Neuronal stem cell (in vitro differentiated cells): ENCODE measurements at regions not wholly inside any gene's neighbourhood (a gene's known extent, or its start where the extent isn't known, plus 50 kb on each side); places are given as distances from the start of the nearest gene placed in this dataset.
A peak's percentile ranks its signal among the peaks of the same experiment; 100 is the strongest.

Experiments
- DNase-seq: peaks from one replicate; pipeline ENCODE4 v3.0.0-alpha.2; 2013; ENCODE audit warnings: low spot score
- H2AFZ ChIP-seq: one replicate; pipeline ENCODE4 v1.6.1; 2013; ENCODE audit warnings: mild to moderate bottlenecking, low read length, inconsistent platforms
- H2AK5ac ChIP-seq: 2 replicates; pipeline ENCODE4 v1.6.1; 2013; ENCODE audit warnings: low read depth, mild to moderate bottlenecking, inconsistent platforms, low read length, moderate library complexity, mixed read lengths
- H2BK120ac ChIP-seq: 2 replicates; pipeline ENCODE4 v1.6.1; 2013; ENCODE audit warnings: low read depth, mild to moderate bottlenecking, inconsistent platforms, low read length, moderate library complexity, mixed read lengths
- H2BK12ac ChIP-seq: one replicate; pipeline ENCODE4 v1.6.1; 2013; ENCODE audit warnings: low read length, inconsistent platforms
- H2BK15ac ChIP-seq: 2 replicates; pipeline ENCODE4 v1.6.1; 2013; ENCODE audit warnings: mild to moderate bottlenecking, low read length, inconsistent platforms, mixed read lengths
- H2BK5ac ChIP-seq: one replicate; pipeline ENCODE4 v1.6.1; 2013; ENCODE audit warnings: inconsistent platforms, mild to moderate bottlenecking, low read length, moderate library complexity
- H3K14ac ChIP-seq: one replicate; pipeline ENCODE4 v1.6.1; 2013; ENCODE audit warnings: low read length, inconsistent platforms
- H3K18ac ChIP-seq: 2 replicates; pipeline ENCODE4 v1.6.1; 2013; ENCODE audit warnings: low read length, inconsistent platforms
- H3K23ac ChIP-seq: 2 replicates; pipeline ENCODE4 v1.6.1; 2013; ENCODE audit warnings: low read depth, mild to moderate bottlenecking, mixed read lengths, low read length, inconsistent platforms; ENCODE audit not compliant: poor library complexity
- H3K27ac ChIP-seq: replicated peaks from 3 replicates; pipeline ENCODE4 v1.5.1; 2013; ENCODE audit warnings: low read length, inconsistent platforms
- H3K27me3 ChIP-seq, 3 experiments: 2 replicates each; pipeline ENCODE4 v1.6.1; 2013; ENCODE audit warnings: low read length in 3 of 3, mild to moderate bottlenecking in 2 of 3, inconsistent platforms in 1 of 3, low read depth in 1 of 3, mixed read lengths in 1 of 3, moderate library complexity in 1 of 3; ENCODE audit not compliant: control insufficient read depth in 3 of 3, insufficient read depth in 3 of 3
- H3K36me3 ChIP-seq, 2 donors: replicated peaks in 1 of 2; 2 replicates each; pipeline ENCODE4 v1.6.1; 2013; ENCODE audit warnings: low read length in 2 of 2; ENCODE audit not compliant: control insufficient read depth in 2 of 2, insufficient read depth in 2 of 2
- H3K4ac ChIP-seq: 2 replicates; pipeline ENCODE4 v1.6.1; 2013; ENCODE audit warnings: inconsistent platforms, mild to moderate bottlenecking, low read length, moderate library complexity
- H3K4me1 ChIP-seq, 2 donors: 1 replicate in 1 of 2; 2 replicates in 1 of 2; pipeline ENCODE4 v1.6.1; 2013; ENCODE audit warnings: low read length in 2 of 2, low read depth in 1 of 2; ENCODE audit not compliant: control insufficient read depth in 2 of 2, insufficient read depth in 1 of 2
- H3K4me2 ChIP-seq: one replicate; pipeline ENCODE4 v1.6.1; 2013; ENCODE audit warnings: mild to moderate bottlenecking, low read length, inconsistent platforms; ENCODE audit not compliant: insufficient read depth, poor library complexity, severe bottlenecking
- H3K4me3 ChIP-seq, 2 donors: 2 replicates each; pipeline ENCODE4 v1.5.1; 2013; ENCODE audit warnings: low read length in 2 of 2, mild to moderate bottlenecking in 2 of 2, inconsistent platforms in 1 of 2, moderate library complexity in 1 of 2
- H3K79me1 ChIP-seq: one replicate; pipeline ENCODE4 v1.6.1; 2013; ENCODE audit warnings: low read depth, mild to moderate bottlenecking, inconsistent platforms, low read length, moderate library complexity
- H3K9ac ChIP-seq: one replicate; pipeline ENCODE4 v1.6.1; 2013; ENCODE audit warnings: mild to moderate bottlenecking, low read depth, low read length, inconsistent platforms; ENCODE audit not compliant: poor library complexity
- H3K9me3 ChIP-seq, 2 donors: replicated peaks in 1 of 2; 2 replicates each; pipeline versions ENCODE3 to v1.6.1; 2013; ENCODE audit warnings: low read length in 2 of 2, mild to moderate bottlenecking in 2 of 2, inconsistent platforms in 1 of 2, low read depth in 1 of 2, mixed read lengths in 1 of 2, moderate library complexity in 1 of 2; ENCODE audit not compliant: control insufficient read depth in 2 of 2, insufficient read depth in 1 of 2
- H4K8ac ChIP-seq: one replicate; pipeline ENCODE4 v1.6.1; 2013; ENCODE audit warnings: low read depth, mild to moderate bottlenecking, inconsistent platforms, low read length, moderate library complexity
- H4K91ac ChIP-seq: one replicate; pipeline ENCODE4 v1.6.1; 2013; ENCODE audit warnings: low read length, low read depth, mild to moderate bottlenecking, inconsistent platforms; ENCODE audit not compliant: poor library complexity
- WGBS, 2 donors: extraction: QIAGEN DNeasy Blood & Tissue Kit; methylation state at CpG; one replicate each; pipeline ENCODE4 v1.1.7; 2013; ENCODE audit warnings: missing lambda C conversion rate in 2 of 2, mixed read lengths in 1 of 2; ENCODE audit not compliant: insufficient read length in 2 of 2, insufficient replicate concordance in 1 of 2; ENCODE audit errors: extremely low coverage in 2 of 2; 5-methylcytosine and 5-hydroxymethylcytosine counted together

DNA sequence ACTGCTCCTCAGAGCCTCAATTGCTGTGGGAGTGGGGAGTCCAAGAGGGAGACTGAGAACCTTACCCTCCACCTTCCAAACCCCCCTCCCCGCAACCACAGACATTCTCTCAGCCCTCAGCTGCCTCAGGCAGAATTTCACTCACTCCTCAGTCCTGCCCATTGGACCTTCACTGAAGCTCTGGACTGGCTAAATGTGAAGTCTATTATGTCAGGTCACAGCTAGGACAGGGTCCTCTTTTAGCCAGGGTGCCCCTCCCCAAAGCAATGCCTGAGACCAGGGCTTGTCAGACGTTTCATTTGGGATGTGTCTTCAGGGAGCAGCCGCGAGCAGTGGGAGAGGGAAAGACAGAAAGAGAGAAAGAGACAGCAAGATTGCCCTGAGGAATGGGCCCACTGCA is 199.3 kb upstream of the CCDC68 start:
- H2AK5ac ChIP-seq = no peak overlapping the region
- no peak overlapping the region for H3K14ac ChIP-seq
- no peaks in the 10 kb centered on the region for H3K9me3 ChIP-seq

DNA sequence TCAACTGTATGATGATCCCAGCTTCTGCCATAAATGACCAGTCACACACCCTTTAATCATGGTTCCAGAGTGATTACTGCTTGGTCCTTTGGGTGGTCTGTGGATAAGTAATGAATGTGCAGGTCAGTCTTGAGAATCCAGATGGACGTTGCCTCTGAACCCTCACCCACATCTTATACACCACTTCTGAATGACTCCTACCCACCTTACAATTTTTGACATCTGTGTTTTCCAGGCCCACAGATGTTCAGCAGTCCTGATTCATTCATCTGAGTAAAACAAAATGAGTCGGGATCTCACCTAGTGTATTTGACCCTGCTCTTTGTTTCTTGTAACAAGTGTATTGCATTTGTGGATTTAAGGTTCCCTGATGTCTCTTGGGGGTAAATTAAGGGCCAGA is 194.1 kb upstream of the CCDC68 start:
- Histone ChIP-seq H3K14ac (no peak overlapping the region), H2BK5ac (no peak overlapping the region)

More for the DNA sequence above, 199.3 kb upstream of the CCDC68 start:
- H2BK15ac ChIP-seq = no peak overlapping the region
- H3K23ac ChIP-seq = no peak overlapping the region
- no peak overlapping the region for H3K4me2 ChIP-seq
- no peaks in the 10 kb centered on the region for H3K36me3 ChIP-seq
- no peak overlapping the region for H4K8ac ChIP-seq
- H2AFZ ChIP-seq = no peak overlapping the region
- no CpG with 5 or more reads among the region's 4 CpGs for WGBS, 2 donors
- no peak overlapping the region for H3K27ac ChIP-seq
- no peak overlapping the region for H3K4me3 ChIP-seq
- no peak overlapping the region for H3K9ac ChIP-seq
- no peak overlapping the region for H4K91ac ChIP-seq
- no peak overlapping the region for H2BK12ac ChIP-seq
- no peak overlapping the region for H3K4ac ChIP-seq
- DNase-seq = no peak
- H3K27me3 ChIP-seq = no peaks in the 10 kb centered on the region
- no peaks in the 10 kb centered on the region for H3K79me1 ChIP-seq
- H2BK120ac ChIP-seq = no peak overlapping the region
- H3K18ac ChIP-seq = peak overlapping the region; percentile 9
- no peak overlapping the region for H2BK5ac ChIP-seq
- H3K4me1 ChIP-seq = no peaks in the 10 kb centered on the region

DNA sequence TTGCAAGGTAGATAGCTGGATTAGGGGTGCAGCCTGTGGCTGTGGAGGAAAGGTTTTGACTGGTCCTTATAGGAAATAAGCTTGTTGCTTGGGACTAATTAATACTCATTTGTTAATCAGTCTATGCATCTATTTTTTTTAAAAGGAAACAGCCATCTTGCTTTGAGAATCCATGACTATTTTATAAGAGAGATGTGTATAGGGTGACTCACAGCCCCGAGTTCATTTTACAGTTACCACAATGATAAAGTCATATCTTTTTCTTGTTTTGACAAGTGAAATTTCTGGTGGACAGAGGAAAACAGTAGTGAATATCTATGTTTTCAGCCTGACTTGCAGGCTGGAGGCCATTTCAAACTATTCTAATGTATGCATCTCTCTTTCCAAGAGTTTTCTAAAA is 193.5 kb upstream of the CCDC68 start:
- H3K4me3 ChIP-seq = no peak overlapping the region
- no peak overlapping the region for H4K91ac ChIP-seq
- no peak overlapping the region for H3K14ac ChIP-seq
- H3K79me1 ChIP-seq = no peaks in the 10 kb centered on the region
- H3K4ac ChIP-seq = no peak overlapping the region
- H2BK15ac ChIP-seq = no peak overlapping the region
- H4K8ac ChIP-seq = no peak overlapping the region
- H2BK5ac ChIP-seq = no peak overlapping the region
- H2AK5ac ChIP-seq = no peak overlapping the region
- H3K4me2 ChIP-seq = no peak overlapping the region
- H3K9me3 ChIP-seq = no peaks in the 10 kb centered on the region
- H3K4me1 ChIP-seq = no peaks in the 10 kb centered on the region
- DNase-seq = no peak
- no peak overlapping the region for H2AFZ ChIP-seq
- no peak overlapping the region for H2BK120ac ChIP-seq
- H3K36me3 ChIP-seq = no peaks in the 10 kb centered on the region
- no peak overlapping the region for H2BK12ac ChIP-seq
- no CpG with 5 or more reads among the region's 1 CpG for WGBS, 2 donors
- H3K18ac ChIP-seq = no peak overlapping the region
- H3K27me3 ChIP-seq = peaks cover 0 to 2% (median 0%) of the 10 kb centered on the region in 3 experiments
- H3K9ac ChIP-seq = no peak overlapping the region
- no peak overlapping the region for H3K23ac ChIP-seq
- no peak overlapping the region for H3K27ac ChIP-seq

More for the DNA sequence above, 194.1 kb upstream of the CCDC68 start:
- no peak overlapping the region for H3K4me2 ChIP-seq
- no peak for DNase-seq
- no peak overlapping the region for H4K91ac ChIP-seq
- H3K36me3 ChIP-seq = no peaks in the 10 kb centered on the region
- no CpG with 5 or more reads among the region's 2 CpGs for WGBS, 2 donors
- H3K23ac ChIP-seq = no peak overlapping the region
- no peaks in the 10 kb centered on the region for H3K4me1 ChIP-seq
- no peak overlapping the region for H3K18ac ChIP-seq
- no peaks in the 10 kb centered on the region for H3K9me3 ChIP-seq
- H3K79me1 ChIP-seq = no peaks in the 10 kb centered on the region
- H2BK12ac ChIP-seq = no peak overlapping the region
- H2AFZ ChIP-seq = no peak overlapping the region
- no peak overlapping the region for H2AK5ac ChIP-seq
- no peak overlapping the region for H3K4ac ChIP-seq
- H3K9ac ChIP-seq = no peak overlapping the region
- no peak overlapping the region for H2BK120ac ChIP-seq
- H3K27ac ChIP-seq = no peak overlapping the region
- H3K4me3 ChIP-seq = no peak overlapping the region
- no peak overlapping the region for H4K8ac ChIP-seq
- no peak overlapping the region for H2BK15ac ChIP-seq
- H3K27me3 ChIP-seq = peaks cover 0 to 2% (median 0%) of the 10 kb centered on the region in 3 experiments

DNA sequence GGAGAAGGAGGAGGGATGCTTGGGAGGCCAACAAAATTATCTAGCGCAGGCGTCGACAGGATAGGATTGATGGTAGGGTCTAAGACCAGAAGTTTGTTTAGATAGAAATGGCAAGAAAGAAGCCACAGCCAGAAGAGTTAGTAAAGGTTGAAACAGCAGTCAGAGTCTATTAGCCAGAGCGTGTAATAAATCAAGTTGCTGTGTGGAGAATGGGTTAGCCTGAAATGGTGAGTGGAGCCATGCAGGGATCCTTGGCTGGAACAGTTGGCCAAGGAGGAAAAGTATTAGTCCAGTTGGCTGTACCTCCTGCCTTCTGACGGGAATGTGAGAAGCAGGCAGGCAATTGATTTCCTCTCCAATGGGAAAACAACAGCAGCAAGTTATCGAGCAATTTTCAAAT is 190.7 kb upstream of the CCDC68 start:
- Histone ChIP-seq H2BK120ac (no peak overlapping the region), H3K27me3 (peaks cover 0 to 2% (median 0%) of the 10 kb centered on the region in 3 experiments), H3K4me2 (no peak overlapping the region), H3K9me3 (no peaks in the 10 kb centered on the region), H3K4me3 (no peak overlapping the region), H2BK12ac (no peak overlapping the region), H3K4ac (no peak overlapping the region), H4K91ac (no peak overlapping the region), H4K8ac (no peak overlapping the region), H2BK15ac (no peak overlapping the region), H2AK5ac (no peak overlapping the region), H3K23ac (no peak overlapping the region), H2BK5ac (no peak overlapping the region), H3K4me1 (peaks cover 0 to 2% of the 10 kb centered on the region in 2 donors), H3K18ac (no peak overlapping the region), H2AFZ (no peak overlapping the region), H3K36me3 (no peaks in the 10 kb centered on the region), H3K27ac (no peak overlapping the region), H3K14ac (no peak overlapping the region), H3K79me1 (peaks cover 1% of the 10 kb centered on the region), H3K9ac (no peak overlapping the region)
- no CpG with 5 or more reads among the region's 6 CpGs for WGBS, 2 donors
- no peak for DNase-seq
